Suppressor macrophage (primary cell): ENCODE measurements at regions not wholly inside any gene's neighbourhood (a gene's known extent, or its start where the extent isn't known, plus 50 kb on each side); places are given as distances from the start of the nearest gene placed in this dataset.

Source experiments
- DNase-seq, 4 experiments: peaks; one replicate each; pipeline ENCODE4 v3.0.0-alpha.2; 2020 to 2022

DNA sequence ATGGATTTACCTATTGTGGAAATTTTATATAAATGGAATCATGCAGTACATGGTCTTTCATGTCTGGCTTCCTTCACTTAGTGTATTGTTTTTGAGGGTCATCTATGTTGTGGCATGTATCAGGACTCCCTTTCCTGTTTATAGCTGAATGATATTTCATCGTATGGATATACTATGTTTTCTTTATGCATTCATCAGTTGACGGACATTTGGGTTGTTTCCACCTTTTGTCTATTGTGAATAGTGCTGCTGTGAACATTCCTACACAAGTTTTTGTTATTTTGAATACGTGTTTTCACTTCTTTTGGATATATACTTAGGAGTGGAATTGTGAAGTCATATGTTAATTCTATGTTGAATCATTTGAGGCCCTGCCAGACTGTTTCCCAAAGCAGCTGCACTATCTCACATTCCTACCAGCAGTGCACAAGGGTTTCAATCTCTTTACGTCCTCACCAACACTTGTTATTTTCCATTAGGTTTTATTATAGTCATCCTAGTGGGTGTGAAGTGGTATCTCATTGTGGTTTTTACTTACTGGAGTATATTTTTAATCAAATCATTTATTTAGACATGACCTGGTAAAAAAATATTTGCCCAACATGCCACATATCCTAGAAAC lies 262.7 kb downstream of the DLEU7 start:
- DNase-seq, result no peak

DNA sequence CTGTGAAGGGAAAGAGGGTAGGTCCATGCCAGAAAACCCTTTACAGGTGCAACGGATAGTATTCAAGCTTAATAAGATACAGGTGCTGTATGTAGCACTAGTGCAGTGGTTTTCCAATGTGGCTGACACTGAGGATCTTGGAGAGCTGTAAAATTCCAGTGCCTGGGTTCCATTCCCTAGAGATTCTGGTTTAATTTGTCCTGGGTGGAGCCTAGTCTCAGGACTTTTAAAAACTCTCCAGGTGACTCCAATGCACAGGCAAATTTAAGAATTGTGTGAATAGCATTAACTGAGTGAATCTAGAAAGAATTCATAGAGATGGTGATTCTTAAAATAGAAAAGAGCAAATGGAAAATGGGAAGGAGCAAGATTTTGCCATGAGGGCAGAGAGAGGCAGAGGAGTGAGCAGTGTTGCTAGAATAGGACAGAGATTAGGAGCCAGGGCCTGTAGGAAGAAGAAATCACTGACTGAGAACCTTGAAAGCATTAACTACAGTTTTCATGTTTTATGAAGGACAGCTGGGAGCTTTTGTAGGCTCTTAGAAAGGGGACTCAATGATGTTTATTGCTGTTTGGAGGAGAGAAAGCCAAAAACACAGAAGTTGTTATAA lies 261.8 kb downstream of the DLEU7 start:
- no peak for DNase-seq

DNA sequence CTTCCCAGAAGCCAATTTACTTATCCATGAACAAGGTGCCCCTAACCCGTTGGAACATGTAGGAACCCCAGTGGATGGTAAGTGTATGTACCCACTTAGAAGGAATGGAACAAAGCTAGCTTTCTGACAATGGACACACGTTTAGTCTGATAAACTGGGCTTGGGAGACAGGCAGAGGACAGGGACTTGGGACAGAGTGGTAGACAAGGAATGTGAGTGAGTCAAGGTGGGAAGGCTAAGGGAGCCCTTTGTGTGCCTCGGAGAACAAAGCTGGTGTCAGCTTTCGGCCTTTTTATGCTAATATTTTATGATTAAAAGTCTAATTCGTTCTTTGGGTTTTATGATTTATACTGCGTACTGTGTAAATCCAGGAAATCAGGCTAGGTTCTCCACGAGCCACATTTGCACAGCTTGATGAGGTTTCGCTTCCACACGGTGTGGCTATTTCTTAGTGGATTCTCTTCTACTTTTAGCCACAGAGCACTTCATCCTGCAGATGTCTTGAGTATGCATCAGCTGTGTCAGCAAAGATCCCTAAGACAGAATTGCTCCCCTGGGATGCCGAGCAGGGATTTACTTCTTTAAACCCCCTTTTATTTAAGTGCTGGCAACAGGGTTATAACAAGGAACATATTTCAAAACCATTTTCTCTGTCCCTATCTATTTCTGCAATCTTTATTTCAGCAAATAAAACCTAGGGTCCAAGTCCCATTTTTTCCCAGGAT lies 258.5 kb downstream of the DLEU7 start:
- DNase-seq, result no peak

DNA sequence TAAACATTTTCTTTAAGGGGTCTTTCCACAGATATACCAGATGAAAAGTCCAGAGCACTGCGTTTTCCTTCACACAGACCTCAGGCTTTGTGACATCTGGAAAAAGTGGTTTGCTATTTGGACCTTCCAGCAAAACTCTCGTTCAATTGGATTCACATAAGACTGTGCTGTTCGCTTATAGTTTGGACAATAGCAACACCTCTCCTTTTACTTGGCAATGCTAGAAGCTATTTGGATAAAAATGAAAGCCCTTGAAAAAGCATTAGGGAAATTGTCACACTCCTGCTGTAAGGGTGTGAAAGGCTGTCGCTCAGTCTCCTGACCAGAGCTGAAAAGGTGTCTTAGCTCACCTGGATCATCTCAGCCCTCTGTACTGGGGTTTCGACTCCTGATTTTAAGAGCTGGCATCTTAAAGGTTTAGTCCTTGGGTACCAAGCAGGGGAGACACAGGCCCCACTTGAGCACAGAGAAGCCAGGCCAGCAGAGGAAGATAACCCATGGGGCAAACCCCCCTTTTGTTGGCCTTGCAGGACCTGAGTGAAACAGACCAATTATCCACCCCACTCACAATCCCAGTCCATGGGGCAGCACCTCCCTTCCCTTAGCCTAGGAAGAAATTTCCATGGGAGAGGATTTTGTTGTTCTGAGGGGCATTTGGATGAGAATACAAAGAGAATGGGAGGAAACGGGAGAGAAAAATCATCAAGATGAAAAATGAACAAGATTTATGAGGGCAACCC lies 257.6 kb downstream of the DLEU7 start:
- no peak for DNase-seq

DNA sequence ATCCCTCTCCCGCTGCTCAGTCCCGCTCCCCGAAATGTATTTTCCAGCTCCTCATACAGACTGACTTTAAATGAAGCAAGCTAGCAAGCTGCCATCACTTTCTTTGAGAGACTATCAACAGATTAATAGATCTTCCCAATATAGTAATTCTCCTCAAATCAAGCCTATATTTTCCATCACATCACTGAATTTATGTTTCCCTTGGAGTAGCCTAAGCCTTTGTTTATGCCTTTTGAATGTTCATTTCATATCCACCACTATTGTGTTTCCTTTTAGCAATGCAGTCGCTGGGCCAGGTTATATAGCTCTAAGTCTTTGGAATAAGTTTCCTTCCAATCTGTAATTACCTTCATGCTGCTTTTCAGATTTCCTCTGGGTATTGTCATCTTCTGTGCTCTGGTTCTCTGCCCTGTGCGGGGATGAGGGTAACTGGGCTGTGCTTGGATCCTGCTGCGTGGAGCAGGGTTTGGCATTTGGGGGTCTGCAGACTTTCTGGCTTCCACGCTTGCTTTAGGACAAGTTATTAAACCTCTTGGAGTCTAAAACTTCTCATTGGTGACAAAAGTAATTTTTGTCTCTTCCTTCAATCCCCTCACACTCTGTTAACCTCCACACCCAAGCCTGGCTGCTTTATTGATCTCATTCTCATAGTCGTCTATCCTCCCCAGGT lies 256.9 kb downstream of the DLEU7 start:
- DNase-seq, result no peak

DNA sequence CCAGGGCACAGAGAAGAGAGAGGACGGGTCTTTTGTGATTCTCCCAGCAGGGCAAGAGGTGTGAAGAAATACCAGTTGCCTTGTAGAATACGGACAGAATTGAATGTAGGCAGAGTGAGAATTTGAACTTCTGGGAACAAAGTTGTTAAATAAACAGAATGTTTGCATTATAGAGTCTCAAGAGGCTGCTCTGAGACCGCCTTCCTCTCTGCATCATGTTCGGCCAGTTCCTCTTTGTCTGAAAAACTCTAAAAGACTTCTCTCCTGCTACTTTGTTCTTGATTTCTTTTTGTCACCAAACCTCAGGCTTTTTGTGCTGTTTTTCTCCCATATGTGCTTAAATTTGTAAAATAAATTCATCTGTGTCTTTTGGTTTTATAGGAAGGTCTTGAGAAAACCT lies 256.4 kb downstream of the DLEU7 start:
- DNase-seq, result peak; percentile 44 to 66 (median 52)

DNA sequence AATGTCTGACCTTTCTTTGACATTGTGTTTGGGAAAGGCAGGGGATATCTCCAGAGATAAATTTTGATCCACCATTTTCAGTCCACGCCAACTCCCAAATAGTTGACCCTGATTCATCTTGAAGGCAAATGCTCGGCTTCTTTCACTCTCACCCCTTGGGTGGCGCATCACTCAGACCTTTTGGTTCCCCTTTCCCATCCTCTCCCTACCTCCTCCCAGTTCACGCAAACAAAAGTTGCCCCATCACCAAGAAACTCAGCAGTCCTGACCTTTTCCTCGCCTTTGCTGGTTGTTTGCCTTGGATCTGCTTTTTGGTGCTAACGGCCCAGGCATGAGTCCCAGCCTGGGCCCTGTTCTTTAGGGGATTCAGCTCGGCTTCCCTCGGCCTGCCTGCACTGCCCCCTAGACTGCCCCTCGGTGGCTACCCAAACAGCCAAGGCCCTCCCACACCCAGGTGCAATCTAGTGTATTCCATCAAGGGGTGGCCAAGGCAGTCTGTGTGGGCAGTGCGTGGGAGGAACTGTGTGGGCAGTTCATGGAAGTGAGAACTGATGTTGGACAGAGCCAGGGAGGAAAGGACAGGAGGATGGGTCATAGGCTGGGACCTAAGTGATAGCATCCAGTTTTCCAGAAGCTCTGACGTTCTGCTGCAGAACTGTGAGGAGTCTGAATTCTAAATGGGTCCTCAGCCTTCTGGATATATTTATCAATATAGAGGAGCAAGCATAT lies 255.7 kb downstream of the DLEU7 start:
- peak; percentile 12 to 50 (median 26) for DNase-seq

DNA sequence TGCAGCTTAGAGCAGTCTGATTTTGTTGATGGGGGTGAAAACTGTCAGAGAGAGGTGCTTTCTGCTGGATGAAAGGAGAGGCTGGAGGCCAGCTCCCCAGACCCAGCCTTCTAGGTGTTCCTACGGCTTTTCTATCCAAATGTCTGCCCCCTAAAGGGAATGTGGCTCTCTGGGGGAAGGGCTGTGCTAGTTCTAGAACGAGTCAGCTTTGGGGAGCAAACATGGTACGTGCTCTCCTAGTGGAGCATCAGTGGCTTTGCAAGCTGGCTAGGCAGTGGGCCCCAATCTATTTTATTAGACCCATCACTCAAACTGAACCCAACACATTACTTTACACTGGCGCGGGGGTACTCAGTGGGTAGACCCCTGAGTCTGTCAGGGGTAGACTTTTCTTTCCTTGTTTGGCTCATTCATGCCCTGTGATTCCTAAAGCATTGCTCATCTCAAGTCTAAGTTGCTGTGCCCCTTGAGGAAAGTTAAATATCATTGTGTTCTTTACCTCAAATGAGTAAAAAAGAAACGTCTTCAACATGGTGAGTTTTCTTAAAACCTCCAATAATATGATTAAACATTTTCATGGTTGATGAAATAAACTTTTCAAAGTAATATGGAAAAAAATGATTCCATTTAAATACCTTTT lies 254.9 kb downstream of the DLEU7 start:
- no peak for DNase-seq

DNA sequence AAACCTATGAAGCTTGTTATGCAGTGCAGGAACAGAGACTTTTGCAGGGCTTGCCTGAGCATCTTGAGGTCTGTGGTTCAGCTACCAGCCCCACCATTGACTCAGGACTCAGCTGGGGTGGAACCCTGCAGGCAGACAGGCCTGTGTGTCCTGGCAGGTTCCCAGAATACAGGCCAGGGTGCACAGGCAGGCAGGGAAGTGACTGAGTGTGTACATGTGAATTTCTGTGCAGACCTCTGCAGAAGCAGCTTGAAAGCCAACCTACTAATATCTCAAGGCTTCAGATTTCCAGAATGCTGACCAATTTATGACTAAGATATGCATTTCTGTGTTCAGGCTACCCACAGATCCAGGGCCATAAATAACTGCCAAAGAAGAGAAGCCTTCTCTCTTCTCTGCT lies 254.4 kb downstream of the DLEU7 start:
- peak in 2 of 4 experiments; percentile 7 to 20 for DNase-seq

DNA sequence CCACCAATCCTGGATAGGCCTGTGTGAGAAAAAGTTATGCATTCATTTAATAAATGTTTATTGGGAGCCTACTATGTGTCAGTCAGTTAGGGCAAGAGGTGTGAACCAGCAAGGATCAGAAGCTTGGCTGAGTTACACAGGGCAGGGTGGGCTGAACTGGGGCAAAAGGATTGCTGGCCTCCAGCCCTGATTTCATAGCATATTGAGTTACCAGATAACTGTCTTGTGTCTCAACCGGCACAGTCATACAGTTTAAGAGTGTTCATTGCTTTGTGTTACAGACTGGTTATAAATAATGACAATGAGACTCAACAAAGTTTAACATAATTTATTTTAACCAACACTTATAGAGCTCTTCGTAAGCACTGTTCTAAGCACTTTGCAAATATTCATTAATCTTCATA lies 253.8 kb downstream of the DLEU7 start:
- DNase-seq, result peak in 2 of 4 experiments; percentile 11 to 21

DNA sequence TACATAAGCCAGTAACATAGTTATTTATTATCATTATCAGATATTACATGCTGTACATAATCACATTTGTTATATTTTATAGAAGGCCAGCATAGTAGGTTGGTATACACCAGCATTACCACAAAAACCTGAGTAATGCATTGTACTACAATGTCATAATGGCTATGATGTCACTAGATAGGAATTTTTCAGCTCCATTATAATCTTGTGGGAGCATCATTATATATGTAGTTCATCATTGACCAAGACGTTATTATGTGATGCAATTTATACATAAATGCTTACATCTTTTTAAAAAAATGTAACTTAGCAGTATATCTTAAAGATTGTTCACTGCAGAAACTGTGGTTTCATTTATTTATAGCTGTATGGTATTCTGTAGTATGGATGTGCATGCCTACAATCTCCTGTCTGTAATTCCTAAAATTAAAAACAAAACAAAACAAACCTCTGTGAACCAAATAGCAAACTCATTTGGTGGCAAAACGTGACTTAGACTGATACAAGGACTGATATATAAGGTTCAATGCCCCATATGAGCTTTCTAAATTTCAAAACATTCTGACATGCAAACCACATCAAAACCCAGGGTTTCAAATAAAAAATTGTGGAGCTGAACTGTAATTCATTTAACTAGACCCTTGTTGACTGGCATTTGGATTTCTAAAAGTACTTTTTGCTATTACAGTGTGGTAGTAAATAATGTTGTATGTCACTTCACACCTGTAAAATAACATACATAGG lies 250.9 kb downstream of the DLEU7 start:
- no peak for DNase-seq

DNA sequence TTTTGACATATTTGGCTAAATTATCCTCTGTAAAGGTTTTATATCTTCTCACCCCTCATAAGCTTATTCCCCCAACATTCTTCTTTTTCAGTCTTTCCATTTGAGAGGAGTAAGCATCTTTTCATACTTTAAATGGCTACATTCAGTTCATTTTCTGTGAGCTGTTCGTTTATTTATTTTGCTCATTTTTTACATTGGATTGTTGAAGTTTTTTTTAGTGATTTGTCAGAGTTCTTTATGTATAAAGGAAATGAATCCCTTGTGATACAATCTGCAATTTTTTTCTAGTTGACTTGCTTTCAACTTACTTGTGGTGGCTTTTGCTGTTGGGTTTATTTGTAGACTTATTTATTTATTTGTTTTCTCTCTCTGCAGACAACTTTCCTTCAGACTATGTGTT lies 250.3 kb downstream of the DLEU7 start:
- DNase-seq, result no peak

DNA sequence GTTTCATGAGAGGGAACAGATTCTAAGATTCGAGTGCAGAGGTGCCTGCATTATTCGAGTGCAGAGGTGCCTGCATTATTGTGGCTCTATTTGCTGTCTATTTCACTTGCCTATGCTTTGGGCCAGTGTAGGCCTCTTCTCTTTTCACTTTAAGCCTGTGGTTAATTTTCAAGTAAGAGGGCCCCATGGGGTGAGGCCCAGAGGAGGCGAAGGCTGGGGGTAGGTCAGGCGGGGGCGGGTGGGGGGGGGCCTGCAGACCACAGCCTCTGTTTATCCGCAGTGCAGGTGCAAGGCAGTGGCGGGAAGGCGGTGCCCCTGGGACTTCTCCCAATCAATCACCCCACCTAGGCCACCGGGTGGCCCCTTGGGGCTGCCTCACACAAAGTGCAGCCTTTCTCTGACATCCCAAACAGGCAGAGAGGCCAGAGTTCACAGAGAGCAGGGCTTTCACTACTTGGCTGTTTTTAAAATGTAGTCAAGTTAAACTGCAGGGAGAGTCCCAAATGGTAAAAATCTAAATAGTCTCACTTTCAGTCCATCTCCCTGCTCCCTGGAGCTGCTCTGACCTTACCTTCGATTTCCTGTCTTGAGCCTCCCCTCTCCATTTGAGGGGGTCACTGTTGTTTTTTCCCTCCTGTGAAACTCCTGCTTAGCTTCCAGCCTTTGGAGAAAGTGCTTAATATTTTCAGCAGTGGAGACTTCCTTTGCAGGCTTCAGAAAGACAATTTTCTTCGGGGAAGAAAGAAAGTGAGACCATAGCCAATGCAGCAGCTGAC lies 249.0 kb downstream of the DLEU7 start:
- DNase-seq, result peak in 1 of 4 experiments; percentile 6

DNA sequence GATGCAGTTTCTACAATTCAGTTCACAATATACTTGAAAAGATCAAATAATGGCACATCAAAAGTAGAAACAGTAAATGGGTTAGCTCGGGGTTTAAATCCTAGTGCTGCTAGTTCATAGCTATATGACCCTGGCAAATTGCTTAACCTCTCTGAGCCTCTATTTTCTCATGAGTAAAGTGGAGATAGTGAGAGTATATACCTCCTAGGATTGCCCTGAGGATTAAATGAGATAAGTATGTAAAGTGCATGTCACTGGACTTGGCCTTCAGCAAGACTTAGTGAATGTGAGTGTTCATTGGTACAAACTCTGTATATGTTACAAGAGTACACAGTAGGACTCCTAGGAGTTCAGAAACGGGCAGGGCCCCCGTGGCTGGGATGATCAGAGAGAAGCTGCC lies 248.3 kb downstream of the DLEU7 start:
- no peak for DNase-seq

DNA sequence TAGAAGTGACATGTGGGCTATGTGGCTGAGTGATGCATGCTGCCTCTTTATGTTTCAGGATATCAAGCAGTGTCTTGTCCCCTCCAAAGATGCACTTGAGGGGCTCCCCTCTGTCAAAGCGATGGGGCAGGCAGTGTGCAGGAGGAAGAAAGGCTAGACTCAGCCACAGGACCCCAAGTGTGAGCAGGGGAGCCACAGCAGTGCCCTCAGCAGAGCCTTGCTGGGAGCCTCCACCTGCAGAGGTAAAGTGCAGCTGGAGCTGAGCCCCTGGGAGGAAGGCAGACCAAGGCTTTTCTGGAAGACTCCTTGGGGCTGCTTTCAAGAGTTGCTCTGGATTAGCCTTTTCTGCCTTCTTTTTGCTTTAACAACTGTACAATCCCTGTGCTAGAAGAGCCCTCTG lies 247.3 kb downstream of the DLEU7 start:
- DNase-seq, result no peak

DNA sequence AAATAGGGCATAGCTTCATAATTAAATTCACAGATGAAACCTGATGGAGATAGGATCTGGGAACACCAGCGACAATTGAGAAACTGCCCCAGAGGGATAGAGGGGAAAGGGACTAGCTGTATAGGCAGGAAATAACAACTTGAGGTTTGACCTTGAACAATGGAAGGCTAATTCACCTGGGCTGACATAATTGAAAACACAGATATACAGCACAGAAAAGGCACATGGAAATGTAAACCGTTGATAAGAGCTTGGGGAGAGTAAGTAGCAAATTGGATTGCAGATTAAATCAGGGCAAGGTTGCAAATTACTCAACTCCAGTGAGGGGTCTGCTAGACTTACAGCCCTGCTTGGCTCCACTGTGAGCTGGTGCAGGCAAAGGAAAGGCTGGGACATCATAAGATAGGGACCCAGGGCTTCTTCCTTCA lies 246.7 kb downstream of the DLEU7 start:
- DNase-seq, result no peak

DNA sequence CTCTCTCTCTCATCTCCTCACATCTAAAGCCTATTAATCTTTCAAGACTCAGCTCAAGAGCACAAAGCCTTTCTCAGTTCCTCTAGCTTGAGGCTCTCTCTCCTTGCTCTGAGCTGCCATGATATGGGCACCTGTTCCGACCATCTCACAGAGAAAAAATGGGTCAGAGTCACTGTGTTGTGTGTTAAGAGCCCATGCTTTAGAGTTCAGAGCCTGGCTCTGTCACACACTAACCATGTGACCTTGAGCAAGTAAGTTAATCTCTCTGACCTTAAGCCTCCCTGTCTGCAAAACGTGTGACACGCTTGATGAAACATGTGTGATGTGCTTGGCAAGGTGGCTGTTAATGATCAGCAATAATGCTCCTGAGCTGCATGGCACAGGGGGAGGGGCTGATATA lies 245.2 kb downstream of the DLEU7 start:
- no peak for DNase-seq

DNA sequence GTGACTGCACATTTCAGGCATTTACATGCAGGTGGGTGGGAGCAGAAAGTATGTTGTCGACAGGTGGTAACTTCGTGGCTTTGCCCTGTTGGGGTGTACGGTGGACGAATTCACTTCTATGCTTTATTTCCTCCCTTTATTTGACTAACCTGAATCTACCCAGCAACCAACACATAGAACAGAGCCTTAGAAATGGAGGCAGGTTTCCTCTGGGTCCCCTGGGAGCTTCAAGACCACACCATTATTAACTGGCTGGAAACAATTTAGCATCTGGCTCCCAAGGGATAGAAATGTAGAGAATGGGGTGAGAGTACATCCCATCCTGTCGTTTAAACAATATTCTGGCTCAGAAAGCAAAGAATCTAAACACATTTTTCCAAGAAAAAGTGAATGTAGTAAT lies 244.4 kb downstream of the DLEU7 start:
- DNase-seq, result no peak

DNA sequence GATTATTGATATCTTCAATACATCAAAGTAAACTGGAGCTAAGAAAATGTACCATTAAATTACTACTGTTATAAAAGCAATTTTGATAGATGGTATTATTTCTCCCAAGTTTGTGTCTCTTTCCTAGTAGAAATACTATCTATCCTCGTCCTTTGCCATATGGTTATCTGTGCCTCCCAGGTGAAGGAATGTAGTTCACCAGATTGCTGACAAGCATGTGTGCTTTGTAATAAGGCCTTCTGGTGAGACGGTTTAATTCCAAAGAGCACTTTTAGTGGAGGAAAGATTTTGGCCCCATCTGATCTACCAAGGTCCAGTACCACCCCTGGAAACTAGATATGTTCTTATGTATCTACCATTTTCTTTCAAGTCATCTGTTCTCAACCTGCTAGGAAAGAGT lies 243.6 kb downstream of the DLEU7 start:
- no peak for DNase-seq

DNA sequence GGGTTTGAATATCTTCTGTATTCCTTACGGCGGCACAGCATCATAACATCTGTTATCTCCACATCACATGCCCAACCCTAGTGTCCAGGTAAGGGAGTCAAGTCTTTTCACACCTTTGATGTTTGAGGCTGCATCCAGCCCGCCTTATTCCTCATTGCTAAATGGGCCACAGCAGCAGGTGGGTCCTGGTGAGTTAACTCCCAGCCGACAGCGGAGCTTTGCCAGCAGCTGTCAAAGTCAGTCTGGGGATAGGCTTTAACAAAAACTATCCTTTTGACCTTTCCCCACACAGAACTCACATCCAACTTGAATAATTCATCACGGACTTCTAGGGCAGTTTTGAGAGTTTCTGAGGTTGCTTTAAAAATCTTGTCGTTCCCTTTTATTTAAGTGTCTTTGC lies 235.1 kb downstream of the DLEU7 start:
- no peak for DNase-seq
